GM21423 (cell line): ENCODE measurements at regions not wholly inside any gene's neighbourhood (a gene's known extent, or its start where the extent isn't known, plus 50 kb on each side); places are given as distances from the start of the nearest gene placed in this dataset.

Source experiments
- ATAC-seq: cut with Tn5 transposase; IDR thresholded peaks from one replicate; pipeline ENCODE4 v1.9.1; 2021; ENCODE audit warnings: mild to moderate bottlenecking, moderate library complexity; ENCODE audit not compliant: unreplicated experiment

DNA sequence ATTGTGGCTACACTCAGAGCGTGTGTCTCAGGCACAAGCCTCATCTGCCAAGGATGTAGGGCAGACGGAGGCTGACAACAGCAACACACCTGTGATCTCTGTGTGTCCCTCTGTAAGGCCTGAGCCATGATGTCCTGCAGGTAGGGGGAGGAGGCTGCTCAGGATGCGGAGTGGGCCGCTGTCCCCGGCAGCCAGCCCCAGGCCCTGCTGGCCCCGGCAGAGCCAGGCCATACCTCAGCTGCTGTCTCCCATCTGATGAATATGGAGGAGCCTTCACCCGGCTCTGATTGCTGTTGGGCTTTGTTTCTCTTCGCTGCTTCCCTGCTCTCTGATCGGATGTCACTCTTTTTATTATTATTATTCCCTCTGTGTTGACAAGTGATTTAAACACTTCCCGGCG is 83.6 kb upstream of the NCAM1 start:
- ATAC-seq = no peak

DNA sequence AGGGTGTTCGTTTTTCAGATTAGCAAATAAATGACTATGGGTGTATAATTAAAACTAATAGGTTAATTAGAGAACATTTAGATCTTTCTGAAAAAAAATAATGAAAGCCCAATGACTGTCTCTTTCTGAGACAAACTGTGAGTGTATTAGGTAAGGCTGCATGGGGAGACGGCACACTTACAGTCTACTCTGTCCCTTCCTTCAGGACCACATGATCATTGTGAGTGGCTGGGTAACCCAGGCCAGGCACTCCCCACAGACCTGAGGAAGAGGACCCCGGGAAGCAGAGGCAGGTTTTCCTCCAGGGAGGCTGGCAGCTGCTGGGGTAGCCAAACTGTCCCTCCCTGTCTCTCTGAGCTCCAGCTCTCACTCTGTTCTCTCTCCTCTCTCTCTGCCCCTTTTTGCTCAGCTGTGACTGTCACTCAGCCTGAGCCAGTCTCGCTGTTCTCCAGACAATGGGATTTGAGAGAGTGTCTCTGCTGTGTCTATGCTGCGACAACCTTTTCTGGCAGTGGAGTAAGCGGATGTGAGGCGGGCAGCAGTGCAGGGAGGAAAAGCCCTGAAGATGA is 83.1 kb upstream of the NCAM1 start:
- no peak for ATAC-seq

DNA sequence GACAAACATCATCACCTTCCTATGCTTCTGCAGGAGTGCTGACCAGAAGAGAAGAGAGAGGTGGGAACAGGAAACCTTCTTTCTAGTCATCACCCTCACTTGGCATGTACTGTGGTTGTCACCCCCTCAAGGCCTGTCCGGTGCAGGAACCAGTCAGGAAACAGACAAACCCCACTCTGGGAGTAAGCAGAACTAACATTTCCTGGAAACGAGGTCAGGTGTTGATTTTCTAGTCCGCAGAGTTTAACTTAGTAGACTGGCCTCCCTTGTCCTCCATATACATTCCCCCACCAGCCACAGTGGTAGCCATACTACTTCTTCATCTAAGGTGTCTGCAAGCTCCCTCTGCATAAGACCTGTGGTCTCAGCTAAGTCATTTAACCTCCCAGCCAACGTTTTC is 80.7 kb upstream of the NCAM1 start:
- no peak for ATAC-seq

DNA sequence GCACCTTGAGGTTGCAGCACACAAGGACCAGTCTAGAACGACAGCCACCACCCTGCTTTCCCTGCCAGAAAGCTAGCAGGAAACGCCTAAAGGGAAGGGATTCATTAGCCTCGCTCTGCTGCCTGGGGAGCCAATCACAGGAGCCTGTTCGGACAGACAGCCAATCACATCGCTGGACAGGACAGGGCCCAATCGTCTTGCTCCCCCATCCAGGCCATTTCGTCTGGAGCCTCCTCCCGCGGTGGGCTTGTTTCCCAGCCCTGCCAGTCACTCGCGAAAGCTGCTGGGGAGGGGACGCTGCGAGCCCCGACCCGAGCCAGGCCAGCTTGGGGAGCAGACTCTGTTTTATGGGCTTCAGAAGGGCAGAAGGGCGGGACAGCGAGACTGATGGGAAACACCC is 79.8 kb upstream of the NCAM1 start:
- no peak for ATAC-seq

DNA sequence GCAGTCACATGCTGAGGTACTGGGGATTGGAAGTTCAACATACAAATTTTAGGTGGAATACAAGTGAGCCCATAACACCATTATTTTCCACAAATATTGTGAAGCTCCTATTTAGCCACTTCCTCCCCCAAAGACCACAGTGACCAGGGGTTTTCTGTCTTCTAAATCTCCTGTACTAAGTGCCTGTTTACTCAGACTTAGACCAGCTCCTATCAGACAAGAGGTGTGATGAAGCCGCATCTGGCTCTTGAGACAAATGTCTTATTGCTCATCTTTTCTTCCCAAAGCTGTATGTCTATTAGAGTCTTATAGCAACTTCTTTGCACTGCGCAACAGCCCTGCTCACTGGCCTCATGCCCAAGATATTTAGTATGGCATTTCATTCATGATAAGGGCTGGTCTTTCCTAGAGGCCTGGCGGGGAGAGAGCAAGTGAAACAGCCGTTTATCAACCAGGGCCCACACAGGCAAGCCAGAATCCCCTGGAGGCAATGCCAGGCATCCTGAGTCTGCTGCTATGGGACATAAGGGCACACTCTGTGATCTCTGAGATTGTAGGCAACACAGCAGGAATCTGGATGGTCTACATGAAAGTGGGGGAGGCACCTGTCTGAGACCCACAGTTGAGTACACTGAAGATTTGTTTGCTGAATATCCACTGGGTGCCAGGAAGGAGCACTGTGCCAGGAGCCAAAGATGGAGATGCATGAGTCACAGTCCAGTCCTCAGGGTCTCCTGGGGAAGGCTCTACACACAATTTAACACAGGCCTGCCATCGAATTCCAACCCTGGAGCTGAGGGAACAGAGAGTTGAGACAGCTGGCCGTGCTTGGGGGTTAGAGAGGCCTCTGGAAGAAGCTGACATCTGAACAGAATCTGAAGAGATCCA is 78.5 kb upstream of the NCAM1 start:
- no peak for ATAC-seq

DNA sequence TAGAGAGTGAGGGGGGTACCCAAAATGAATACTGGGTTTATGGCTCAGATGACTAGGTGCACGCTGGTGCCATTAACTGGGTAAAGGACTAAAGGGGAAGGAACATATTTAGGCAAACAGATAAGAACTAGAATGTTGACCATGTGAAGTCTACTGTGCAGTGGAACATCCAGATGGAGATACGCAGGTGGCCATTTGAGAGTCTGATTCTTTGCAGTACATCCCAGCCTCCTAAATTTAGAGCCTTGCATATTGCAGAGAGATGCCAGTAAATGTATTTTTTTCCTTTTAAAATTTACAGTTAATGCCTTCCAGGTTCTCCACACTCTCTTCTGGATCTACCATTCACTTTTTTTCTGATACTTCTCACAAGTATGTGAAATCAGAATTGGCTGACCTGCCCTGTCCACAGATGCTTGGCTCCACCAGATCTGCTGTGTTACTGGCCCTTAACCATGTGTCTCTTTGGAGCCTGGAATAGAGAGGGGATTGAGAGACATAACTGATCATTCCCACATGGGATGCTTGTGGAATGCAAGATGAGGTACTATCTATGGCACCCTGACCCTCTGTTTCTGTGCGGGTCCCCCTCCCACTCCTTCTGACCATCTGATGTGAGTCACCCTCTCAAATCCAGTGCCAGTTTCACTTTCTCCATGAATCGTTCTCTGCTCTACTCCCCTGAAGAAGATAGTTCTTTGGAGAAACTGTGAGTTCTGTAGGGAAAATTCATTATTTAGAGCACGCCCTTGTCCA is 77.0 kb upstream of the NCAM1 start:
- ATAC-seq = no peak

DNA sequence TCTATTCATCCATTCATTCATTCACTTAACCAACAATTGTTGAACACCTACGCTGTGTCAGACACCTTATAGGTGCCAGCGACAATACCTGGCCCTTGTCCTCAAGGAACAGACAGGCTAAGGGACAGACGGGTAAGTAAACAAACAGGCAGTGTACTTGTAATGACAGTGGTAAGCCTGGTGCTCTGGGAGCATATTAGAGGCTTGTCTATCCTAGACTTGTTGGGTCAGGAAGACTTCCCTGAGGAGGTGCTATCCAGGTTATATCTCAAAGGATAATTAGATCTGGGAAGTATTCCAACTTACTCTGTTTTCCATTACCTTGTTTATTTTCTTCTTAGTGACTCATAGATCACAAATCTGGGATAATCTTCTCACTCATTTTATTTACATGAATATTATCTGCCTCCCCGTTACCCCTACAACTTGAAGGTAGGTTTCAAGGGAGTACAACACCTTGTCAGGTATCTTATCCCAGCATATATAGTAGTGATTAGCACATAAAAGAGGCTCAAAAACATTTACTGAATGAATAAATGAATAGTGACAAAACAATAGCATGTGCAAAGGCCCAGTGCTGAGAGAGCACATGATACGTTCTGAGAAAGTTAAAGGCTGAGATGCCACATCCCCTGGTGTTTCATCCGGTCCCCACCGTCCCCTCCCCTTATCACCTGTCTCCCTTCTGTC is 75.3 kb upstream of the NCAM1 start:
- no peak for ATAC-seq

DNA sequence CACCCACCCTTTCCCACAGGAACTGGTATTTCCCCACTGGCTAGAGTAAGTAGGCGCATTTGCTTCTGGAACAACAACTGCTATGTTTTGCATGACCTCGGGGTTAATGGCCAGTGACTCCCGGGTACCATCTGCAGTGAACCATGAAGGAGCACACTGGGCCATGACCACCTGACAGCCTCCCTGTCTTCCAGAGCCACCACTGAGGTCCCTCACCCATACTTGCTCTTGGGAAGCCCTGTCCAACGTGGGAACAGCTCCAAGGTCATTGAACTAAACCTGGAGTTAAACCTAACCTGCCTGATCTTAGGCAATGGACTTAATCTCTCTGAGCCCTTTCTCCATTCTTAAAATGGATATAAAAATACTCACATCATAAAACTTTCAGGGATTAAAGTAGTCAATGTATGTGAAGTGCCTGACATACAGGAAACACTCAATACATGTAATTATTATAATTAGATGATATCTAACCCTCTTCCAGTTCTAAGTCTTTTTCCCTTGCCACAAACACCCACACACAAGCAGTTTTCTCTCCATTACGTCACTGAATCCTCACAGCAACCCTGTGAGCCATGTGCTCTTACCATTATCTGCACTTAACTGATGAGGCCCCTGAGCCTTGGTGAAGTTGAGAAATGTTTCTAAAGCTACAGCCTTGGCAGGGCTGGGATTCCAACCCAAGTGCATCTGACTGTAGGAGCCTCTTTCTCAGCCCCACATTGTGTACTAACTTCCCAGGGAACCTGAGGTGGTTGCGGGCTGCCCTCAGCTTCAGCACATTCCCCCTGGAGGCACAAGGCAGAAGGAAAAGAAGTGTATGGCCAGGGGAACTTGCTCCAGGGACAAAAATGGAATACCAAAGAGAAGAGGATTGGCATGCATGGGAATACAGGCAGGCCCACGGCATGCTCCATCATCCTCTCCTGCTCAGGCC is 74.5 kb upstream of the NCAM1 start:
- no peak for ATAC-seq

DNA sequence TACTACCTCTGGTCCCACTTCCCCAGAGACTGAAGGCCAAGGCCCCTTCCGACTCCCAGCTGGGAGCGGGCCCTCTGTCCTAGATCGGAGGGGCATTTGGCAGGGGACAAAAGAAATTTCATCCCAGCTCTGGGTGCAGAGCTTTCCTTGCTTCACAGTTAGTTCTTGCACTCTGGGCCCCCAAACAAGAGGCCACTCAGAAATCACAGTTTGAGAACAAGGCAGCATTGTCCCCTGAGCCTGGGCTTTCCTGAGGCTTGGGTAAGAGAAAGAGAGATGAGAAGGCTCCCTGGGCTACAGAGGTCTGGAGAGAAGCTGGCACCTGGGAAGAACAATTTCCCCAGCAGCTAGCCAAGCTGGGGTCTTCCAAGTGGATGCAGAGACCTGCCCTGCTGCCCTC is 71.8 kb upstream of the NCAM1 start:
- ATAC-seq = no peak

DNA sequence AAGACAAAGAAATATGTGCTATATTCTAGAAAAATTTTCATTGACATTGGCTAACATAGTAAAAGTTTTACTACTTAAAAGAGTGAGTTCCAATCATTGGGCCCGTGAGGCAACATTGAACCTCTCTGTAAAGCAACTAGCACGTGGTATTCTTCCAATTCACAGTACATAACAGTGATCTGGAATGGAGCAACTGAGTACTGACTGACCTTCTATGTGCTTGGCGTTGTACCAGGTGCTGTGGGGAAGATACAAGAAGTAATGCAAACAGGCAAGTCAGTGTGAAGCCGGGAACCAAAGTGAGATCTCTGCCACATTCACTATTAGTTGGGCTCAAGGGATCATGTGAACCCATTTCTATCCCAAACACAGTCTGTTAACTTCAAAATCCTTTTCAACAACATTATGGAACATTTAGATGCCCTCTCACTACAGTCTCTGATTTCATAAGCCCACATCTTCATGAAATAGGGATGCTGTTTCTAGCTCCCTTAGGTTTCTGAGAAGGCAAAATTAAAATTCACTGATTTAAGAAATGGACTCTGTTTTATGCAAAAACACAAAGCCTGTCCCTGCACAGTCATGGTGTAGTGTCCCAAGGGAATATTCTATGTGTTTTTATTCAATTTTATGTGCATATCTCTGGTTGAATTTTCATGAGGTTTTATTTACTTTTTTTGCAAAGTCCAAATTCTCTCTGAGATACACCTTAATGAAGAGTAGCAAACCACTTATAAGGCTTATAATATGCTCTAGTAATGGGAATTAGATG is 61.8 kb upstream of the NCAM1 start:
- ATAC-seq = no peak

DNA sequence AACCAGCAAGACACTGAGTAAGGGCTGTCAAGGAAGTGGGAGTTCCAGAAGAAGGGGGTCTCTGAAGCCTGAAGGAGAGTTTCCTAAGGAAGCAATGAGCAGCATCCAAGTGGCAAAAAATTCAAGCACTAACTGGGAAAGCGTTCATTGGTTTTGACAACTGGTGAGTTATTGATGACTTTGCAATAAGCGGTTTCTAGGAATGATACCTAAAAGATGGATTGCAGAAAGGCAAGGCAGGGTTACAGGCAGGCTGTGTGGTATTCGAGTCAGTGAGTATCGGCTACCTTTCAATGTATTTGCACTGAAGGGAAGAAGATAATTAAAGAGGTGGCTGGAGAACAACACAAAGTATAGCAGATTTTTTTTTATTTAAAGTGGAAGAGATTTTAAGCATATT is 59.3 kb upstream of the NCAM1 start:
- no peak for ATAC-seq

DNA sequence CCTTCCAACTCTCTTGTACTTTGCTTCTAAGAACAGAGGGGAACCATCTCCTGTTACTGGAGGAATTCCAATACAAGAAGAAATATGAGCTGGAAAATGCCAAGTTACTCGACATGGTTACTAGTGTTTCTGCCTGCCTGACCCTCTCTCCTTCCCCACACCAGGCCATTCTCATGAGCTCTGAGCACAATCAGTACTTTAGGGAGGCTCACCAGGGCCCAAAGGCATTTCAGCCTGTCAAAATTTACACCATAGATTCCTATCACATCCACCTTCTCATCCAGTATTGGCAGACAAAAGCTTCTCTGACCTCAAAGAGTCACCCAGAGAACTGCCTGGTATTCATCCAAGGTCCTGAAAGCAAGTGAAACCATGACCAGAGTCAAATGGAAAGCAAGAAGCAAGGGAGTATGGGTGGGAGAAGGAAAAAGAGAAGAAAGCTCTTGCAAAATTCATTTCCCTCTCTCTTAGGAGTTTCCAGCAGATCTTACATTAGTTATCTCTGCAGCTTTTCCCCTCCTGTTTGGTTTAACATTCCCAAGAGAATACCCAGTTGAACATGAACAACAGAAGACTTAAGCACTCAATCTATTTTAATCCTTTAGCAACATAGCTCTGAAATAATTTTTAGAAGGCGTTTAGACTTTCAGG is 58.7 kb upstream of the NCAM1 start:
- no peak for ATAC-seq

DNA sequence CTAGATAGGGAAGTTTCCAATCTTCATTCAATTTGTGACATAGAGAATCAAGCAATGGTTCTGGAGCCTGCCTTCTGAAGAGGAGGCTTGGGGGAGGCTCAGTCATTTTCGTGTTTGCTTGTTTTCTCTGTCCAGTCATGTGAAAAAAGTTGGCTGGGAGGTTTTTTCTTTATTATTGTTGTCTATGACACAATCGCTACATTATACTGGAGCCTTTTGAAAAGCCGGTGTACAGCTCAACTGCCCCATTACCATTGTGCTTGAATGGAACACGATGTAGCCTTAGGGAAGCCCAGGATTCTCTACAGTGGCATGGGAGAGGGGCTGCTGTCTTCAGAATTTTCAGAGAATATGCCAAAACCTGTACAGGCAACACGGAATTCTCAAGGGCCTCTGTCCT is 57.9 kb upstream of the NCAM1 start:
- no peak for ATAC-seq

DNA sequence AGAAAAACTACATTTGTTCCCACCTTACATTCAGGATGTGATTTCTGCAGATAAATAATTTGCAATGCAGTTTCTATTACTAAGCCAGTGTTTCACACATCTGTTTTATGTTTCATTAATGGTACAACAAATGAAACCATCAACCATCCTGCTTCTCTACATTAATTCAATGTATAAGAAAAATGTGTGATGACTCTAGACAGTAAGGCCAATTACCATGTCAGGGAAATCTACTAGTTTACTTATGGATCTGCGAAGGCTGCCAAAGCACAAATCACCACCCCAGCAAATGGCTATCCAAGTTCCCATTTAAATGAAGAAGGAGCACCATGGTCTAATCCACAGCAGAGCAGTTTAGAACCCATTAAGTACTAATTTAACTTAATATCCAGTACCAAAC is 50.1 kb upstream of the NCAM1 start:
- no peak for ATAC-seq
